A172 (cell line): ENCODE measurements at regions not wholly inside any gene's neighbourhood (a gene's known extent, or its start where the extent isn't known, plus 50 kb on each side); places are given as distances from the start of the nearest gene placed in this dataset.

Source experiments
- DNase-seq: peaks from one replicate; pipeline ENCODE4 v3.0.0-alpha.2; 2015; ENCODE audit warnings: low spot score

- DNase-seq: no peak
These were observed 820.8 kb upstream of the MAP3K7 start for GRCh38 chr6:91407706-91408105.

GRCh38 chr6:91392951-91393350 is 806.1 kb upstream of the MAP3K7 start:
- DNase-seq: no peak

- DNase-seq: no peak
These were observed 800.6 kb upstream of the MAP3K7 start for GRCh38 chr6:91387290-91388059.

GRCh38 chr6:91386204-91386603 is 799.3 kb upstream of the MAP3K7 start:
- DNase-seq: no peak

- no peak for DNase-seq
These were observed 796.3 kb upstream of the MAP3K7 start for GRCh38 chr6:91383207-91383606.

- DNase-seq: peak; percentile 21
These were observed 789.8 kb upstream of the MAP3K7 start for GRCh38 chr6:91376686-91377085.

GRCh38 chr6:91366781-91367180 is 779.9 kb upstream of the MAP3K7 start:
- no peak for DNase-seq

- DNase-seq: no peak
These were observed 772.1 kb upstream of the MAP3K7 start for GRCh38 chr6:91358986-91359385.

GRCh38 chr6:91352878-91353277 is 766.0 kb upstream of the MAP3K7 start:
- DNase-seq: no peak

GRCh38 chr6:91352321-91352720 is 765.4 kb upstream of the MAP3K7 start:
- no peak for DNase-seq

- no peak for DNase-seq
These were observed 763.5 kb upstream of the MAP3K7 start for GRCh38 chr6:91350146-91350908.

GRCh38 chr6:91341473-91341872 is 754.6 kb upstream of the MAP3K7 start:
- DNase-seq: no peak

- DNase-seq: no peak
These were observed 754.1 kb upstream of the MAP3K7 start for GRCh38 chr6:91340896-91341395.

- DNase-seq: no peak
These were observed 751.1 kb upstream of the MAP3K7 start for GRCh38 chr6:91337967-91338366.

- no peak for DNase-seq
These were observed 744.0 kb upstream of the MAP3K7 start for GRCh38 chr6:91330896-91331295.

GRCh38 chr6:91328241-91328640 is 741.4 kb upstream of the MAP3K7 start:
- no peak for DNase-seq

GRCh38 chr6:91324711-91325110 is 737.8 kb upstream of the MAP3K7 start:
- no peak for DNase-seq

- no peak for DNase-seq
These were observed 731.1 kb upstream of the MAP3K7 start for GRCh38 chr6:91317984-91318383.

- DNase-seq: no peak
These were observed 730.5 kb upstream of the MAP3K7 start for GRCh38 chr6:91317247-91317835.

- DNase-seq: no peak
These were observed 723.3 kb upstream of the MAP3K7 start for GRCh38 chr6:91310178-91310577.

- DNase-seq: no peak
These were observed 718.9 kb upstream of the MAP3K7 start for GRCh38 chr6:91305755-91306154.

GRCh38 chr6:91304521-91304920 is 717.6 kb upstream of the MAP3K7 start:
- no peak for DNase-seq

- no peak for DNase-seq
These were observed 716.5 kb upstream of the MAP3K7 start for GRCh38 chr6:91303326-91303725.
